Thyroid gland (tissue), 4 donors: ENCODE measurements at regions not wholly inside any gene's neighbourhood (a gene's known extent, or its start where the extent isn't known, plus 50 kb on each side); places are given as distances from the start of the nearest gene placed in this dataset.

ENCODE experiments used
- CTCF ChIP-seq, 6 experiments: fragments of 200-600 bp in 3 of 6; fragments of 450-650 bp in 3 of 6; sonication (generic) in 3 of 6; IDR thresholded peaks; one replicate each; pipeline ENCODE4 v1.5.1; 2016 to 2019; ENCODE audit warnings: antibody characterized with exemption in 6 of 6, mild to moderate bottlenecking in 2 of 6, inconsistent platforms in 1 of 6, moderate library complexity in 1 of 6
- POLR2A ChIP-seq, 2 donors: fragments of 450-650 bp; IDR thresholded peaks; one replicate each; pipeline ENCODE4 v1.6.1; 2017; ENCODE audit warnings: antibody characterized with exemption in 2 of 2, mild to moderate bottlenecking in 2 of 2, moderate library complexity in 1 of 2

- TF ChIP-seq POLR2A (IDR thresholded peaks at IDR 0.05) (no peak), CTCF (IDR thresholded peaks at IDR 0.05) (no peak)
These were observed 490.6 kb upstream of the LINC00305 start for GRCh38 chr18:64639536-64639935.
